ENCODE measurements at regions not wholly inside any gene's neighbourhood (a gene's known extent, or its start where the extent isn't known, plus 50 kb on each side); places are given as distances from the start of the nearest gene placed in this dataset.

DNA sequence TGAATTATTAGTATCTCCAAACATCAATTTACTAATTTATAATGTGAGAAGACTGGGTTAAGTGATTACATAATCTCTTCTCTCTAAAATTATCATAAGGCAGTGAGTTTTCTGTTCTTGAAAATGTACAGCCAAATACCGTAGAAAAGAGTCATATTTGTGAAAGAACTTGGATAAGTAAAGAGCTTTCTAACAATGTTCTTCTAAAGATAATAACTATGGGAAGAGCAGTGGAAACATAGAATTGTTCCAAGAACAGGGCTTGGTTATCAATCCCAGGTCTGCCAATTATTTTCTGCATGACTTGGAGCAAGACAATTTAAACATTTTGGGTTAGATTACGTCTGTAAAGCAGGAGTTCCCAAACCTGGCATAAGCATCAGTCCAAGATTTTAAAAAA is 198.1 kb upstream of the SGK1 start:
- TF ChIP-seq, protein P1, sequence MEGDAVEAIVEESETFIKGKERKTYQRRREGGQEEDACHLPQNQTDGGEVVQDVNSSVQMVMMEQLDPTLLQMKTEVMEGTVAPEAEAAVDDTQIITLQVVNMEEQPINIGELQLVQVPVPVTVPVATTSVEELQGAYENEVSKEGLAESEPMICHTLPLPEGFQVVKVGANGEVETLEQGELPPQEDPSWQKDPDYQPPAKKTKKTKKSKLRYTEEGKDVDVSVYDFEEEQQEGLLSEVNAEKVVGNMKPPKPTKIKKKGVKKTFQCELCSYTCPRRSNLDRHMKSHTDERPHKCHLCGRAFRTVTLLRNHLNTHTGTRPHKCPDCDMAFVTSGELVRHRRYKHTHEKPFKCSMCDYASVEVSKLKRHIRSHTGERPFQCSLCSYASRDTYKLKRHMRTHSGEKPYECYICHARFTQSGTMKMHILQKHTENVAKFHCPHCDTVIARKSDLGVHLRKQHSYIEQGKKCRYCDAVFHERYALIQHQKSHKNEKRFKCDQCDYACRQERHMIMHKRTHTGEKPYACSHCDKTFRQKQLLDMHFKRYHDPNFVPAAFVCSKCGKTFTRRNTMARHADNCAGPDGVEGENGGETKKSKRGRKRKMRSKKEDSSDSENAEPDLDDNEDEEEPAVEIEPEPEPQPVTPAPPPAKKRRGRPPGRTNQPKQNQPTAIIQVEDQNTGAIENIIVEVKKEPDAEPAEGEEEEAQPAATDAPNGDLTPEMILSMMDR (IDR thresholded peaks at IDR 0.05; ENCODE audit: insufficient read depth, low read length) = no peak
- TF ChIP-seq, protein P2, sequence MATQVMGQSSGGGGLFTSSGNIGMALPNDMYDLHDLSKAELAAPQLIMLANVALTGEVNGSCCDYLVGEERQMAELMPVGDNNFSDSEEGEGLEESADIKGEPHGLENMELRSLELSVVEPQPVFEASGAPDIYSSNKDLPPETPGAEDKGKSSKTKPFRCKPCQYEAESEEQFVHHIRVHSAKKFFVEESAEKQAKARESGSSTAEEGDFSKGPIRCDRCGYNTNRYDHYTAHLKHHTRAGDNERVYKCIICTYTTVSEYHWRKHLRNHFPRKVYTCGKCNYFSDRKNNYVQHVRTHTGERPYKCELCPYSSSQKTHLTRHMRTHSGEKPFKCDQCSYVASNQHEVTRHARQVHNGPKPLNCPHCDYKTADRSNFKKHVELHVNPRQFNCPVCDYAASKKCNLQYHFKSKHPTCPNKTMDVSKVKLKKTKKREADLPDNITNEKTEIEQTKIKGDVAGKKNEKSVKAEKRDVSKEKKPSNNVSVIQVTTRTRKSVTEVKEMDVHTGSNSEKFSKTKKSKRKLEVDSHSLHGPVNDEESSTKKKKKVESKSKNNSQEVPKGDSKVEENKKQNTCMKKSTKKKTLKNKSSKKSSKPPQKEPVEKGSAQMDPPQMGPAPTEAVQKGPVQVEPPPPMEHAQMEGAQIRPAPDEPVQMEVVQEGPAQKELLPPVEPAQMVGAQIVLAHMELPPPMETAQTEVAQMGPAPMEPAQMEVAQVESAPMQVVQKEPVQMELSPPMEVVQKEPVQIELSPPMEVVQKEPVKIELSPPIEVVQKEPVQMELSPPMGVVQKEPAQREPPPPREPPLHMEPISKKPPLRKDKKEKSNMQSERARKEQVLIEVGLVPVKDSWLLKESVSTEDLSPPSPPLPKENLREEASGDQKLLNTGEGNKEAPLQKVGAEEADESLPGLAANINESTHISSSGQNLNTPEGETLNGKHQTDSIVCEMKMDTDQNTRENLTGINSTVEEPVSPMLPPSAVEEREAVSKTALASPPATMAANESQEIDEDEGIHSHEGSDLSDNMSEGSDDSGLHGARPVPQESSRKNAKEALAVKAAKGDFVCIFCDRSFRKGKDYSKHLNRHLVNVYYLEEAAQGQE (IDR thresholded peaks at IDR 0.05; ENCODE audit: insufficient replicate concordance, low read depth) = no peak
- TF ChIP-seq POLR2AphosphoS5 (IDR thresholded peaks at IDR 0.05; ENCODE audit: low read depth) = no peak
- TF ChIP-seq GABPA (IDR thresholded peaks at IDR 0.05; ENCODE audit: low read depth) = no peak
- TF ChIP-seq SPI1 (IDR thresholded peaks at IDR 0.05; ENCODE audit: borderline replicate concordance, low read depth) = no peak

Data from HL-60 (cell line).